GM18502 (cell line): ENCODE measurements at regions not wholly inside any gene's neighbourhood (a gene's known extent, or its start where the extent isn't known, plus 50 kb on each side); places are given as distances from the start of the nearest gene placed in this dataset.
"Not testable (repeated sequence)": the region's sequence is repeated elsewhere in the genome, so short reads cannot be mapped to it uniquely, and the experiment has no call there.

Experiments
- ATAC-seq: cut with Tn5 transposase; IDR thresholded peaks from one replicate; pipeline ENCODE4 v1.9.1; 2021; ENCODE audit warnings: mild to moderate bottlenecking; ENCODE audit not compliant: unreplicated experiment, poor library complexity

GRCh38 chr5:110977915-110978314 lies 93.6 kb upstream of the TSLP start:
- no peak for ATAC-seq

DNA sequence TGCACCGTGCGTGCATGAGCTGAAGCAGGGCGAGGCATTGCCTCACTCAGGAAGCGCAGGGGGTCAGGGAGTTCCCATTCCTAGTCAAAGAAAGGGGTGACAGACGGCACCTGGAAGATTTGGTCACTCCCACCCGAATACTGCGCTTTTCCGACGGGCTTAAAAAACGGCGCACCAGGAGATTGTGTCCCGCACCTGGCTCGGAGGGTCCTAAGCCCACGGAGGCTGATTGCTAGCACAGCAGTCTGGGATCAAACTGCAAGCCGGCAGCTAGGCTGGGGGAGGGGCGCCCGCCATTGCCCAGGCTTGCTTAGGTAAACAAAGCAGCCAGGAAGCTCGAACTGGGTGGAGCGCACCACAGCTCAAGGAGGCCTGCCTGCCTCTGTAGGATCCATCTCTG lies 85.6 kb upstream of the TSLP start:
- not testable (repeated sequence) for ATAC-seq

DNA sequence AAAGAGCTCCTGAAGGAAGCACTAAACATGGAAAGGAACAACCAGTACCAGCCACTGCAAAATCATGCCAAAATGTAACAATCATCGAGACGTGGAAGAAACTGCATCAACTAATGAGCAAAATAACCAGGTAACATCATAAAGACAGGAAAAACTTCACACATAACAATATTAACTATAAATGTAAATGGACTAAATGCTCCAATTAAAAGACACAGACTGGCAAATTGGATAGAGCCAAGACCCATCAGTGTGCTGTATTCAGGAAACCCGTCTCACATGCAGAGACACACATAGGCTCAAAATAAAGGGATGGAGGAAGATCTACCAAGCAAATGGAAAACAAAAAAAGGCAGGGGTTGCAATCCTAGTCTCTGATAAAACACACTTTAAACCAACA lies 83.9 kb upstream of the TSLP start:
- not testable (repeated sequence) for ATAC-seq

DNA sequence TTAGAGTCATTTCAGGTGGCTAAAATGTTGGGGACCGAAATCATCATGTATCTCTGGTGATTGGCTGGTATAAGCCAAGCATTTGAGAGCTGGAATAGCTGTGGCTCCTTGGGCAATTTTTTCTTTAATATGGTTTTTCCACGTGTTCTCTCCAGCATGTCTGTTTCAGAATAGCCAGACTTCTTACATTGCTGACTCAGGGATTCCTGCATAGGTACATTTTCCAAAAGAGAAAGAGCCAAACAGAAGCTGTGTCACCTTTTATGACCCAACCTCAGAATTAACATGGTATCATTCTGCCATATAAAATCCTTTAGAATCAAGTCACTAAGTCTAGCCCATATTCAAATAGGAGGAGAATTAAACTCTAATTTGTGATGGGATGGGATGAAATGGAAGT lies 74.8 kb upstream of the TSLP start:
- no peak for ATAC-seq

DNA sequence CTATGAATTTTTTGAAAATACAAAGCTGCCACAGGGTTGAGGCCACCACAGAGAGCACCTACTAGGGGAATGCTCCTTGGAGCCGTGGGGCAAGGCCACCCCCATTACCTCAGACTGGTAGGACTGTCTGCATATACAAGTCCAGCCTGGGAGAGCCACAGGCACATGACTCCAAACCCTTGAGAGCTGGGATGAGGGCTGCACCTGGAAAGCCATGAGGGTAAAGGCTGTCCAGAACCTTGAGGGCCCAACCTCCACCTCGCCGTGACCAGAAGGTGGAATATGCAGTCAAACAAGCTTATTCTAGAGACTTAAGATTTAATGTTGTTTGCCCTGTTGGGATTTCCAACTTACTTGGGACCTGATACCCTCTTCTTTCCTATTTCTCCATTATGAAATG lies 69.5 kb upstream of the TSLP start:
- no peak for ATAC-seq

DNA sequence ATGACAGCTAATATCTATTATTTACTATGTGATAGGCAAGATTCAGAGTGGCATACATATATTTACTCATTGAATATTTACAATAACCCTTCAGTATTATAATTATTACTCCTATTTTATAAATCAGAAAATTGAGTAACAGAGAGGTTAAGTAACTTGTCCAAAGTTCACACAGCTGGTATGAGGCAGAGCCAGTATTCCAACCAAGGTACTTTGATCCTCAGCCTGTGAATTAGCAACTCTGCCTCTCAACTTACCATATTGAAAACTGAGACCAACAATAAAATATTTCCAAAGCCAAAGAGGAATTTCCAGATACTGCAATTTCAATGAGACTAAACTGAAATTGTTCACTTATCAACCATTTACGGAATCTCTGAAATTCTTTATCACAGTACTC lies 67.9 kb upstream of the TSLP start:
- no peak for ATAC-seq

DNA sequence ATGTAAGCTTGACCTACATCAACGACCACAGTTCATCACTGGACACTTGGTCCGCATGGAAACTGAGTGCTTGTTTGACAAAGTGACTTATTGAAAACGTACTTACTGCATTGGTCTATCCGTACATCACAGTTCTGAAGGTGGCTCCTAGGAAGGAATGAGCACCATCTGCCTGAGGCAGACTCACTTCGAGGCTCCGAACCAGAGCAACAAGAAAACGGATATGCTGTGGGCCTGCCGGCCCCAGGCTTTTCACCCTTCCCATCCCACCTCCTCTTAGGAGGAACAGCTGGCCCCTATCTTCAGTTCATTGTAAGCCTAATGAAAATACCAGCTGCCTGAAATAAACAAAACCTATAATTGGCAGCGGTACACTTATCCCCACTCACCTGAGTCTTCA lies 67.2 kb upstream of the TSLP start:
- no peak for ATAC-seq

- no peak for ATAC-seq
Measured at GRCh38 chr5:111010783-111011182, 60.7 kb upstream of the TSLP start.

GRCh38 chr5:111013011-111013410 lies 58.5 kb upstream of the TSLP start:
- no peak for ATAC-seq

DNA sequence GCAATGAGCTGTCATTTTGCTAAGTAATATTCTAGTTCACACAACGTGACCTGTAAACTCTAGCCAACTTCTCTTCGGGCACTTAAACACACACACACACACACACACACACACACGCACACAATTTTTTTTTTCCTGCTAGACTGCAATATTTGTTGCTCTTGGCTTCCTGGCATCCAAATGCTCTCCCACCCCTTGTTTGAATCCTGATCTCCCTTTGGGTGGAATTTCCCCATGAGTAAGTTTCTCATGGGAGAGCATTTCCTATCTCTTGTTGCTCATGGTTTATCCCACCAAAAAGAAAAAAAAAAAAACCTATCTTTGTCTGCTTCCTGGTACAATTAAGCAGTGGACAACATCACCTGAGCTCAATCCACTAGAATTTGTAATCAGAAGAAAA lies 54.7 kb upstream of the TSLP start:
- ATAC-seq = no peak

- no peak for ATAC-seq
Measured at GRCh38 chr5:111017731-111018130, 53.8 kb upstream of the TSLP start.
